ENCODE measurements at regions not wholly inside any gene's neighbourhood (a gene's known extent, or its start where the extent isn't known, plus 50 kb on each side); places are given as distances from the start of the nearest gene placed in this dataset.
"Not testable (repeated sequence)": the region's sequence is repeated elsewhere in the genome, so short reads cannot be mapped to it uniquely, and the experiment has no call there.

DNA sequence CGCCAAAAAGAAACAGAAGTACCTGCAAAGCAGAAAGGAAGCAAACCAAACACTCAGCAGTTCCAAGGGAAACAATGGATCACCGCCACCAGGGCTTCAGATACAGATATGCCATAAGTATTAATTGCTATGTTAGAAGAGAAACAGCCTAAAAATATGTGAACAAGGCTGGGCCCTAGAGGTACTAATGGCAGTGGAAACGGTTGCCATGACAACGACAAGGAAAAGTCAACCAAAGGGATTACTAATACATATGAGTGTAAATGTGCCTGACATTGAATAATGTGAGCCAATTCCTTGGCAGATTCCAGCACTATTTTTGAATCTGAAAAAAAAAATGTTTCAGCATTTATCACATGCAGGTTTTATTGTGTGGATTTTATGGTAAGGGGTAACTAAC is 75.0 kb downstream of the CAVIN4 start:
- intact Hi-C loops (cut with micrococcal nuclease) = no loop called here
- DNase-seq (no peak), ATAC-seq (no peak)
- Histone ChIP-seq H3K4me1 (ENCODE audit: insufficient read depth, low read length) (no peaks in the 10 kb centered on the region), H3F3A (ENCODE audit: low read length, unreplicated experiment) (no peaks in the 10 kb centered on the region), H3K9me2 (replicated peaks; ENCODE audit: low read length) (no peaks in the 10 kb centered on the region), H3K4me3 (ENCODE audit: low read length) (no peak overlapping the region), H3K4me2 (ENCODE audit: low read length) (no peak overlapping the region), H3K9ac (ENCODE audit: low read length) (no peak overlapping the region), H3K27me3 (ENCODE audit: low read length) (no peaks in the 10 kb centered on the region; the same call in 1 of the 2 replicates), H3K9me3 (ENCODE audit: low read length) (no peaks in the 10 kb centered on the region), H3K36me3 (ENCODE audit: low read depth, low read length) (no peaks in the 10 kb centered on the region), H3K79me2 (ENCODE audit: low read length) (no peaks in the 10 kb centered on the region), H2AFZ (ENCODE audit: low read length) (no peak overlapping the region), H3K27ac (ENCODE audit: low read length) (no peak overlapping the region), H4K20me1 (ENCODE audit: low read length) (no peaks in the 10 kb centered on the region)
- POLR2A ChIA-PET (ENCODE audit: unreplicated experiment) = no interaction called here
- CTCF ChIA-PET = no interaction called here
- BruUV-seq (replicated peaks) = no TSS peak
- TF ChIP-seq EZH2phosphoT487 (IDR thresholded peaks at IDR 0.05; ENCODE audit: borderline replicate concordance, low read length) (no peak), EZH2 (IDR thresholded peaks at IDR 0.05; ENCODE audit: low read length, unreplicated experiment) (no peak)
- TF ChIP-seq, protein P1, sequence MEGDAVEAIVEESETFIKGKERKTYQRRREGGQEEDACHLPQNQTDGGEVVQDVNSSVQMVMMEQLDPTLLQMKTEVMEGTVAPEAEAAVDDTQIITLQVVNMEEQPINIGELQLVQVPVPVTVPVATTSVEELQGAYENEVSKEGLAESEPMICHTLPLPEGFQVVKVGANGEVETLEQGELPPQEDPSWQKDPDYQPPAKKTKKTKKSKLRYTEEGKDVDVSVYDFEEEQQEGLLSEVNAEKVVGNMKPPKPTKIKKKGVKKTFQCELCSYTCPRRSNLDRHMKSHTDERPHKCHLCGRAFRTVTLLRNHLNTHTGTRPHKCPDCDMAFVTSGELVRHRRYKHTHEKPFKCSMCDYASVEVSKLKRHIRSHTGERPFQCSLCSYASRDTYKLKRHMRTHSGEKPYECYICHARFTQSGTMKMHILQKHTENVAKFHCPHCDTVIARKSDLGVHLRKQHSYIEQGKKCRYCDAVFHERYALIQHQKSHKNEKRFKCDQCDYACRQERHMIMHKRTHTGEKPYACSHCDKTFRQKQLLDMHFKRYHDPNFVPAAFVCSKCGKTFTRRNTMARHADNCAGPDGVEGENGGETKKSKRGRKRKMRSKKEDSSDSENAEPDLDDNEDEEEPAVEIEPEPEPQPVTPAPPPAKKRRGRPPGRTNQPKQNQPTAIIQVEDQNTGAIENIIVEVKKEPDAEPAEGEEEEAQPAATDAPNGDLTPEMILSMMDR (conservative IDR thresholded peaks at IDR 0.05; ENCODE audit: low read depth, low read length) = no peak

DNA sequence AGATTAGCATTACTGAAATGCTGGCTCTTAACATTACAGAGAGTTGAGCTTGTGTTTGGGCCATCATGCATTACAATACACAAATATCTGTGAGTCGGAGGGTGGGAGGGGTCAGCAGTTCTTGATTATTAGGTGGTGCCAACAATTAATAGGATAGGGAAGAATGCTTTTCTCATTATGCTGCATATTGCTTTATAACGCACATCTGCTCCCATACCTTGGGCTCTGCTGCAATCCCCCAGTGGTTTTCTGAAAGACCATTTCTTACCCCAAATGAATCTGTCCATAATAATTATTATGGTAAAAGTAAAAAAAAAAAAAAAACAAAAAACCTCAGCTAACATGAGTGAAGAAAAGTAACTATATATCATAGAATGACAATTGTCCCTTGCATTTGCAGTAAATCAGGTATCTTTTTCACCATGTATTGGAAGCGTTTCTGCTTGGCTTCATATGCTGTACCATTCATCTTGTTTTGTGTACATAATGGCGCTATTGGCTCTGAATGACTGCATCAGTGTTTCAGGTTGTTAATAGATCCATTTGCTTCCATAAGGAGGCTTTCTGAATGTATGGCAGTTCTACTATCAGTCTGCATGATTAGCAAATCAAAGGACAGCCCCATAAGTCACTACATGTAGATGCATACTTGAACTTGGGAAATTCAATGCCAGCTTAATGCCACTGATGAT is 75.9 kb downstream of the CAVIN4 start:
- H4K20me1 ChIP-seq (ENCODE audit: low read length) = no peaks in the 10 kb centered on the region
- no peak overlapping the region for H3K27ac ChIP-seq (ENCODE audit: low read length)
- H3K4me2 ChIP-seq (ENCODE audit: low read length) = no peak overlapping the region
- POLR2A ChIA-PET (ENCODE audit: unreplicated experiment) = no interaction called here
- TF ChIP-seq, protein P1 (conservative IDR thresholded peaks at IDR 0.05; ENCODE audit: low read depth, low read length) = no peak
- TF ChIP-seq EZH2phosphoT487 (IDR thresholded peaks at IDR 0.05; ENCODE audit: borderline replicate concordance, low read length) (no peak), EZH2 (IDR thresholded peaks at IDR 0.05; ENCODE audit: low read length, unreplicated experiment) (no peak)
- H3K79me2 ChIP-seq (ENCODE audit: low read length) = no peaks in the 10 kb centered on the region
- no peaks in the 10 kb centered on the region for H3K9me2 ChIP-seq (replicated peaks; ENCODE audit: low read length)
- no peak for ATAC-seq
- no peaks in the 10 kb centered on the region for H3K36me3 ChIP-seq (ENCODE audit: low read depth, low read length)
- CTCF ChIA-PET = no interaction called here
- no peak overlapping the region for H3K4me3 ChIP-seq (ENCODE audit: low read length)
- DNase-seq = no peak
- no peaks in the 10 kb centered on the region; the same call in 1 of the 2 replicates for H3K27me3 ChIP-seq (ENCODE audit: low read length)
- intact Hi-C loops (cut with micrococcal nuclease) = no loop called here
- BruUV-seq (replicated peaks) = no TSS peak
- H2AFZ ChIP-seq (ENCODE audit: low read length) = no peak overlapping the region
- no peaks in the 10 kb centered on the region for H3F3A ChIP-seq (ENCODE audit: low read length, unreplicated experiment)
- no peak overlapping the region for H3K9ac ChIP-seq (ENCODE audit: low read length)
- H3K4me1 ChIP-seq (ENCODE audit: insufficient read depth, low read length) = no peaks in the 10 kb centered on the region
- no peaks in the 10 kb centered on the region for H3K9me3 ChIP-seq (ENCODE audit: low read length)

DNA sequence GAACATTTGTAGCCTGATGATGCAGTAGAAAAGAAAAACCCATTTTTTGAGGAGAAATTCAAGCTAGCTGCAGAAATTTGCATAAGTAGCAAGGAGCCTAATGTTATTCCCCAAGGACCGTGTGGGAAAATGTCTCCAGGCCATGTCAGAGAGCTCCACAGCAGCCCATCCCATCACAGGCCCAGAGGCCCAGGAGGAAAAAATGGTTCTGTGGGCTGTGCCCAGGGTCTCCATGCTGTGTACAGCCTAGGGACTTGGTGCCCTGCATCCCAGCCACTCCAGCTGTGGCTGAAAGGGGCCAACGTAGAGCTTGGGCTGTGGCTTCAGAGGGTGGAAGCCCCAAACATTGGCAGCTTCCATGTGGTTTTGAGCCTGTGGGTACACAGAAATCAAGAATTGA is 79.0 kb downstream of the CAVIN4 start:
- H3K4me3 ChIP-seq (ENCODE audit: low read length); intact Hi-C loops (cut with micrococcal nuclease); H3K36me3 ChIP-seq (ENCODE audit: low read depth, low read length); H4K20me1 ChIP-seq (ENCODE audit: low read length); H2AFZ ChIP-seq (ENCODE audit: low read length); CTCF ChIA-PET; H3K27ac ChIP-seq (ENCODE audit: low read length); H3K79me2 ChIP-seq (ENCODE audit: low read length); H3F3A ChIP-seq (ENCODE audit: low read length, unreplicated experiment); H3K9me2 ChIP-seq (replicated peaks; ENCODE audit: low read length); DNase-seq; POLR2A ChIA-PET (ENCODE audit: unreplicated experiment); H3K27me3 ChIP-seq (ENCODE audit: low read length); BruUV-seq (replicated peaks); H3K9me3 ChIP-seq (ENCODE audit: low read length); H3K4me2 ChIP-seq (ENCODE audit: low read length); H3K4me1 ChIP-seq (ENCODE audit: insufficient read depth, low read length); ATAC-seq; H3K9ac ChIP-seq (ENCODE audit: low read length): not testable (repeated sequence)

All from PC-3 (cell line).